ENCODE measurements at regions not wholly inside any gene's neighbourhood (a gene's known extent, or its start where the extent isn't known, plus 50 kb on each side); places are given as distances from the start of the nearest gene placed in this dataset.

GRCh38 chr9:29659736-29660135 is 2086.5 kb upstream of the C9orf72 start:
- DNase-seq = no peak

DNA sequence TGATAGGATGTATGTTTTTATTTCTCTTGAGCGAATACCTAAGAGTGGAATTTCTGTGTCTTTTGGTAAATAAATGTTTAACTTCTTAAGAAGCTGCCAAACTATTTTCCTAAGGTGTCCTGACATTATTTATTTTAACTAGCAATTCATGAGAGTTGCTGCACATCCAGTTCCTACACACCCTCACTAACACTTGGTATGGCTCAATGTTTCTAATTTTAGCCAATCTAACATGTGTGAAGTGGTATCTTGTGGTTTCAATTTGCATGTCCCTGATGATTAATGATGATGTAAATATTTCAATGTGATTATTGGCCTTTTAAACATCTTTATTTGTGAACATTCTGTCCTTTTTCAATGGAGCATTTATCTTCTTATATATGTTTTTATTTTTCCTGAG is 2095.5 kb upstream of the C9orf72 start:
- no peak for DNase-seq

DNA sequence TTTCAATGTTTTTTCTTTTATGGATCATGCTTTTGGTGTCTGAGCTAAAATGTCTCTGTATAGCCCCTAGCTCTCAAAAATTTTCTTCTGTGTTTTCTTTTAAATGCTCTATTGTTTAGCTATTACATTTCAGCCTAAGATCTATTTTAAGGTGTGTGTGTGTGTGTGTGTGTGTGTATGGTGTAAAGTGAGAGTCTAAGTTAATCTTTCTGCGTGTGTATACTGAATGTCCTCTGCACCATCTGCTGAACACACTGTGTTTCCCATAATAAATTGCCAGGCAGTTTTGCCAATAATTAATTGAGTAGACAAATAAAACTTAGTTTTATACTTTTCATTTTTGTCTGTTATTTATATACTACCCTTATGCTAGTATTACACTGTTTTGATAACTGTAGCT is 2096.3 kb upstream of the C9orf72 start:
- DNase-seq = no peak

- DNase-seq = no peak
These were observed 2112.2 kb upstream of the C9orf72 start for GRCh38 chr9:29685531-29685930.

- DNase-seq = no peak
These were observed 2117.9 kb upstream of the C9orf72 start for GRCh38 chr9:29691145-29691544.

DNA sequence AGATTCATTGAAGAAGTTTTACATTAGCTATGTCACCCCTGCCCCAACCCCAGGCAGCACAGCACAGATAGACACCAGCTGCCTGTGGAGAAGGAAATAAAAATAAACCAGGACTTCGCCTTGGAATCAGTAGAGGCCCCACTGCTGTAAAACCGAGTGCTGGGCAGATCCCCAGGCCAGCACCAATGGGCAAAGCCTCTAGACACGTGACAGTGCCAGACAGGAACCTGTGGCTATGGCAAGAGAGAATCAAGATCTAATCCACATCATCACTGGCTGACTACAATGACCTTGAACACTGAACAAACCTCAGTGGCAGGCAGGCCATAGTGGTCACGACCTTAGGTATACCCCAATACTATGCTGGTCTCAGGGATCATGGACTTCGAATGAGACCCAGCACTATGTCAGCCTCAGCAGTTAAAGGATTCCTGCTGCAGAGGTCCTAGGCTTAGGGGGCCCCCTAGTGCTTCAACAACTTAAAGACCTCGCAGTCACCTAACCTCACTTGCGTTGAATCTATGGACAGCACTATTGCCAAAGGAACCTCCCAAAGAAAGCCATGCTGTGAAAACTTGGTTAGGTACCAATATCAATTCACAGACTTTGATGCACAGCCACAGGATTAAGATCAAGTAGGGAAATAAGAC is 2118.6 kb upstream of the C9orf72 start:
- no peak for DNase-seq

GRCh38 chr9:29697011-29697410 is 2123.7 kb upstream of the C9orf72 start:
- no peak for DNase-seq

DNA sequence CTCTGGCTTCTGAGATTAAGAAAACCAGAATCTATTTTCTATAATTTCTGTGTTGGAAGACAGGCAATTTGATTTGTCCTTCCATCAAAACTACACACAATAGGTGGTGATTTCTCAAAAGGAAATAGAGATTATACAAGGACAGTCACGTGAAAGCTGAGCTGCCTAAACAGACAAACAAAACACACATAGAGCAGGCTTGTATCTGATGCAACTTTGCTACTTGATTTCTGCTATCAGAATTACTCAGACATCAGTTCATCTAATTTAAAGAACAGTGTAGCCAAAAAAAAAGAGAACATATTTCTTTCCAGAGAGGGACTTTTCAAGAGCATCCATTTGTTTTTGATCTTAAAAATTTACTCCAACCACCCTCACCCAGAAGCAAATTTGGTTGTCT is 2128.3 kb upstream of the C9orf72 start:
- DNase-seq = no peak

DNA sequence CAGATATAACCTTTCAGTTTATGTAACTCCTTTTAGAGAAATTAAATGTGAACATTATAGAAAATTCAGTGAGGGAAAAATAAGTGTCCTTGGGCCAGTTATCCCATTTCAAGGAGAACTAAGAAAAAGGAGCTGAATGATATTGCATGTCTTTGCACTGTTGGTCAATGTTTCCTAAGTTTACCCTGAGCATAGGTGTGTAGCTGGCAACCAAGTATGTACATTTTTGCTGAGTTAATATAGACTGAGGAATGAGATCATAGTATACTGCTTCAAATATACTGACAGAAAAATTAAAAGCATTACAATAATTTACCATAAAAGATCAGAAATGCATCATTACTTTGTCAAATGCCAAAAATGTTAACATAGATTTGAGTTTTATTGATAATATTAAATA is 2128.7 kb upstream of the C9orf72 start:
- DNase-seq = no peak

DNA sequence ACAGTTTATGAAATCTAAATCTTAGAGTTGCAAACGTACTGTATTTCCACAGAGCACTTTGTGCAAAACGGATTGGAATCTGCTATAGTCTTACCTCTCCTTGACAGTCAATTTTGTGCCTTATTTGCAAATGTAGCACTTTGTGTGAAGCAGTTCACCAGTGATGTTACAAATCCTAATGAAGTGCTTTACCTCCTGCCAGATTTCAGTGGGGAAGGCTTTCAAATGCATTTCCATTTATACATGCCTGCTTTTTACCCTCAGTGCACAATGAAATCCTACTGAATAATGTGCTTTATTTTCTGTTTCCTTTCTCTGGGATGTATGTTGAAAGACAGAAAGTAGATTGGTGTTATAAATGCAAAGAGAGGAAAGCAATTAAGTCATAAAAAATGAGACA is 2141.6 kb upstream of the C9orf72 start:
- DNase-seq = no peak

DNA sequence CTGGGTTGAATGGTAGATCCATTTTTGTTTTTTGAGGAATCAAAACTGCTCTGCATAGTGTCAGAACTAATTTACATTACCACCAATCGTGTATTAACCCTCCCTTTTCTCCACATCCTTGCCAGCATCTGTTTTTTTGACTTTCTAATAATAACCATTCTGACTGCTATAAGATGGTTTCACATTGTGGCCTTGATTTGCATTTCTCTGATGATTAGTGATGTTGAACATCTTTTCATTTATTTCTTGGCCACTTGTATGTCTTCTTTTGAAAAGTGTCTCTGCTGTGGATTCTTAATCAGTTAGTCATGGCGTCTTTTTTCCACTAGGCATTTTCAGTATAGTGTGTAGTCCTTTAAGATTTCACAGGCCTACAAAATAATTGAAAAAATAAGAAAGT is 2144.3 kb upstream of the C9orf72 start:
- DNase-seq = no peak

- no peak for DNase-seq
These were observed 2156.9 kb upstream of the C9orf72 start for GRCh38 chr9:29730163-29730562.

DNA sequence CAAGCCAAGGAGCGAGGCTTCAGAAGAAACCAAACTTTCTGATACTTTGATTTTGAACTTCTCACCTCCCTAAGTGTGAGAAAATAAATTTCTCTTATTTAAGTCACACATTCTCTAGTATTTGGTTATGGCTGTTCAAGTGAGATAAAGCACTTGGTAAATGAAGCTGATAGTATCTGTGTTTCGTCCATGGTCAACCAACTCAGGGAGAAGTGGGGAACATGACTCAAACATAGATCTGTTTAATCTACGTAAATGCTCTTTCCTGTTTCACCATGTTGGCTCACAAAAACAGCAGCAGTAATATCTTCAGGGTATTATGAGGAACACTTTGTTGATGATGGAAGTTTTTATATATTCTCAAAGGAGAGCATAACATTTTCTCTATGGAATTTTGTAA is 2167.2 kb upstream of the C9orf72 start:
- no peak for DNase-seq

GRCh38 chr9:29741169-29741568 is 2167.9 kb upstream of the C9orf72 start:
- no peak for DNase-seq

DNA sequence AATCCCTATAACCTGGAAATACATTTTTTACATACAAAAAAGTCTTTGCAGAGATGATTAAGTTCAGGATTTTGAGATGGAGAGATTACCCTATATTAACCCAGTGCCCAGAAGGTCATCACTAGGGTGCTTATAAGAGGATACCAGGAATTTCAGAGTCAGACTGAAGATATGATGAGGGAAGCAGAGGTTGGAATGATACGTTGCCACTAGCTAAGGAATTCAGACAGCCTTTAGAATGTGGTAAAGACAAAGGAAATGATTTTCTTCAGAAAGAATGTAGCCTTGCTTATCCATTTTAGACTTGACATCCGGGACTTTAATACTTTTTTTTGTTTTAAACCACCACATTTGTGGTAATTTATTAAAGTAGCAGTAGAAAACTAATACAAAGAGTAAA is 2176.8 kb upstream of the C9orf72 start:
- DNase-seq = no peak

- no peak for DNase-seq
These were observed 2177.9 kb upstream of the C9orf72 start for GRCh38 chr9:29751226-29751625.

DNA sequence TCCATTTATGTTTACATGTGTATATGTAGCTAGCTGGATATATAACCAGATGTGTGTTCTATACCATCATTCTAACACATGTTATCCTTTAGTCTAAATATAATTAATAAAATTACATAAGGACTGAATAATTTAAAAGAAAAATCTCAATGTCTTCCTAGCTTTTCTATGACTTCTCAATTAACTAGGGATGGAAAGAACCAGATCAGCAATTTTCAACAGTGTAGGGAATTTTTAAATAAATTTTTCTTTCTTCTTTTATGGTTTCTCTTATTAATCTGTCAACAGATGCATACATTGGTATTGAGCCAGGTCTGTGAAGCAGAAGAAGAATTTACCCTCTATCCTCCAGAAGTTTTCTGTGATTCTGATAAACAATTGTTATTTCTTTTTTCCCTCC is 2180.4 kb upstream of the C9orf72 start:
- DNase-seq = no peak

GRCh38 chr9:29769019-29769418 is 2195.7 kb upstream of the C9orf72 start:
- no peak for DNase-seq

- no peak for DNase-seq
These were observed 2200.4 kb upstream of the C9orf72 start for GRCh38 chr9:29773676-29774075.

DNA sequence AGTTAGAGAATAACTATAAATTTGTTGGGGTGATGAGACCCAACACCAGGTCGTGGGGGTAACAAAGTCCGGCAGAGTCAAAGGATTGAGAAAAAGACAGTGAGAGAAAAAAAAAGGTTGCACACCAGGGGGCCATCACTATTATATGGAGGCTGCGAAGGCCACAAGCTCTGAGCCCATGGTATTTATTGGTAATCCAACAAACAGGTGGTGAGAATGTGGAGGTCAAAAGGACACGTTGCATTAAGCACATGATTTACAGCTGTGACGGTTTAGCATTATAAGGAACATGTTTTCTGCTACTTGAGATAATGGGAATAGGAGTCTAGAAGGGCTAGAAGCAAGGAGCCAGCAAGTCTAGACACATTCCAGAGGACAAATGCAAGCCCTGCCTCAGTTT is 2202.2 kb upstream of the C9orf72 start:
- no peak for DNase-seq

- no peak for DNase-seq
These were observed 2205.1 kb upstream of the C9orf72 start for GRCh38 chr9:29778281-29778849.

DNA sequence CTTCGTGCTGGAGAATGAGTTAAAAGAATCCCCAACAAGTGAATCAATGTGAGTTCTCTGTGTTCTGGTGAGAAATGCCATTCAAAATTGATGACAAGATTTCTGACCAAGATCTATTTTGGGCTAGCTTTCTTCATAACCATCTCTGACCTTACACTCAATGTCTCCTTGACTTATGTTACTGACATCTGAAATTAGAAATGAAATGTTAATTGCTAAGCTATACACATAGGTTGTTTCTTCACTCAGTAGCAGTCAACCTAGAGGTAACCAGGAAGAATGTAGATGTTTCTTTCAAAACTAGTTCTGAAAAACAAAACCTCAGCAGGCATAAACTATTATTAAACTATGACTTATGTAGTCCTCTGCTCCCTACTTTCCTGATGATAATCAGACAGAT is 2220.7 kb upstream of the C9orf72 start:
- no peak for DNase-seq

DNA sequence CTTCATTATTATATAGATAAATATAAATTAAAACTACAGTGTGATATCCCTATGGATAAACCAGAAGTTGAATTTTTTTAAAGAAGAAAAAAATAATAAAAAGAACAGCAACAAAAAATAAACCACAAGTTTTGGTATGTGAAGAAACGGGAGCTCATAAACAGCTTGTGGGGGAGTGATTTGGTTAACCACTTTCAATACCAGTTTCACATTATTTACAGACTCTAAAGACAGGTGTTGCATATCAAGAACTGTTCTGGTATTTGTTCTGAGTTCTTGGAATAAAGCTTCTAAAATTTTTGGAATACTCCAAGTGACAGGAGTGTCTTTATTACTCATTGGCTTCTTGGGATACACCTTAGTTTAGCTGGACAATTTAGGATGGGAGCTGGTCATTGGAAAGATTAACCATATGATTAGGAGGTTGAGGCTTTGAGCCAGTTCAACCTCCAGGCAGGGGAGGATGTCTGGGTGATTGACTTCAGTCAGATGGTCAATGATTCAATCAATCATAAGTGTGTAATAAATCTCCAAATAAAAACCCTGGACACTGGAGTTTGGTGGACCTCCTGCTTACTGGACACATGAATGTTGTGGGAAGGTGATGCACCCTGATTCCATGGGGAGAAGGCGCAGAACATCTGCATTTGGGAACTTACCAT is 2223.1 kb upstream of the C9orf72 start:
- DNase-seq = no peak

- DNase-seq = no peak
These were observed 2225.3 kb upstream of the C9orf72 start for GRCh38 chr9:29798599-29798998.

GRCh38 chr9:29799227-29799626 is 2225.9 kb upstream of the C9orf72 start:
- DNase-seq = no peak

Measured in amniotic stem cell (primary cell).